ENCODE measurements at regions not wholly inside any gene's neighbourhood (a gene's known extent, or its start where the extent isn't known, plus 50 kb on each side); places are given as distances from the start of the nearest gene placed in this dataset.
"Not testable (repeated sequence)": the region's sequence is repeated elsewhere in the genome, so short reads cannot be mapped to it uniquely, and the experiment has no call there.

DNA sequence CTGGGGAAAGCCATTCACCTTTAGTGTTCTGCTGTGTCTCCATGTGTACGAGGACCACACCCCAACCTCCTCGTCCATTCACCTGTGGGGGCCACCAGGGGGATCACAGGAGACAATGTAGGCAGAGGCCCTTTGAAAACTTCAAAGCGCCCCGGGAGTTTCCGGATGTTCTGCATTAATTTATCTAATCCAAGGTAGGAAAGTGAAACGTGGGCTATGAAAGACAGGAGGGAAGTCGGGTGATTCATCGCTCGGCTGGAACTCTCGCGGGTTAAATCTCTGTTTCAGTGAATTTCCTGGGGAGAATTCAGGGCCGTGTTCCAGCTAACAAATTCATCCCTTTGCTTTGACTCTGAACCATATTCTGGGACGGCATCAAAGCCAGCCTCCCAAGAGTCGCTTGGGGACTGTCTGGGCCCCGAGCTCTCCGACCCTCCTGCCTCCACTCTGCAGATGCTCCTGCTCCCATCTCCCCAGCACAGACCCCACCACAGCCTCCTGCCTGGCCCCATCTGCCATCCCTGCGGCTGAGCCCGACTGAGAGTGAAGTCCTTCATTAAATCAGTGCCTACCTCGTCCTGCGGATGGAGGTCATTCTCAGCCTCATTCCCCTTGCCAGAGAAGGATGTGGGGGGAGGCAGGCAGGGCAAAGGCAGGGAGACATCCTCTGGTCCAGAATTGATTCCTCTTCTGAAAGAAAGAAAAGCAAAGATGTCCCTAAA lies 114.1 kb upstream of the CARD11 start:
- TF ChIP-seq, protein P1, sequence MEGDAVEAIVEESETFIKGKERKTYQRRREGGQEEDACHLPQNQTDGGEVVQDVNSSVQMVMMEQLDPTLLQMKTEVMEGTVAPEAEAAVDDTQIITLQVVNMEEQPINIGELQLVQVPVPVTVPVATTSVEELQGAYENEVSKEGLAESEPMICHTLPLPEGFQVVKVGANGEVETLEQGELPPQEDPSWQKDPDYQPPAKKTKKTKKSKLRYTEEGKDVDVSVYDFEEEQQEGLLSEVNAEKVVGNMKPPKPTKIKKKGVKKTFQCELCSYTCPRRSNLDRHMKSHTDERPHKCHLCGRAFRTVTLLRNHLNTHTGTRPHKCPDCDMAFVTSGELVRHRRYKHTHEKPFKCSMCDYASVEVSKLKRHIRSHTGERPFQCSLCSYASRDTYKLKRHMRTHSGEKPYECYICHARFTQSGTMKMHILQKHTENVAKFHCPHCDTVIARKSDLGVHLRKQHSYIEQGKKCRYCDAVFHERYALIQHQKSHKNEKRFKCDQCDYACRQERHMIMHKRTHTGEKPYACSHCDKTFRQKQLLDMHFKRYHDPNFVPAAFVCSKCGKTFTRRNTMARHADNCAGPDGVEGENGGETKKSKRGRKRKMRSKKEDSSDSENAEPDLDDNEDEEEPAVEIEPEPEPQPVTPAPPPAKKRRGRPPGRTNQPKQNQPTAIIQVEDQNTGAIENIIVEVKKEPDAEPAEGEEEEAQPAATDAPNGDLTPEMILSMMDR (IDR thresholded peaks at IDR 0.05; ENCODE audit: low read depth, low read length), result no peak
- H3K4me3 ChIP-seq (ENCODE audit: low read depth, low read length), result no peak overlapping the region

DNA sequence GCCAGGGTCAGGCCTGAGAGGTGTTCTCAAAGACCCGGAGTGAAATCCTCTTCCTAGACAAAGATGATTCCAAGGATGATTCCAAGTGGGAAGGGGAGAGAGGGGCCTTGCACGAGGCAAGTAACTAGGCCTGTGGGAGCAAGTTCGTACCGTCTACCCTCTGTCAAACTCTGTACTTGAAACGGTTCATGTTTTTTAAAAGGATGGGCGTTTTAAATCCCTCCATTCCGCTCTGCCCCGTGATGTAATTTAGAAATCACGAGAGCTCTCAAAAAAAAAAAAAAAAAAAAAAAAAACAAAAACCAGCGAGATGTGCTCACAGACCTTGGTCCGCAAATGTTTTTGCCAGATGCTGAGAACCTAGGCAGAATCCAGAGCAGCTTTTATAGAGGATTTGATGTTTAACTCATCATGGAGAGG lies 114.7 kb upstream of the CARD11 start:
- no peak overlapping the region for H3K4me3 ChIP-seq (ENCODE audit: low read depth, low read length)
- TF ChIP-seq, protein P1 (IDR thresholded peaks at IDR 0.05; ENCODE audit: low read depth, low read length), result no peak

DNA sequence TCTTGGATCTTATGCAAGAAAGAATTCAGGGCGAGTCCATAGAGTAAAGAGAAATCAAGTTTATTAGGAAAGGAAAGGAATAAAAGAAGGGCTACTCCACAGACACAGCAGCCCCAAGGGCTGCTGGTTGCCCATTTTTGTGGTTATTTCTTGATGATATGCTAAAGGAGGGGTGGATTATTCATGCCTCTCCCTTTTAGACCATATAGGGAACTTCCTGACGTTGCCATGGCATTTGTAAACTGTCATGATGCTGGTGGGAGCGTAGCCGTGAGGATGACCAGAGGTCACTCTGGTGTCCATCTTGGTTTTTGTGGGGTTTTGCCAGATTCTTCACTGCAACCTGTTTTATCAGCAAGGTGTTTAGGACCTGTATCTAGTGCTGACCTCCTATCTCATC lies 115.4 kb upstream of the CARD11 start:
- no peak overlapping the region for H3K4me3 ChIP-seq (ENCODE audit: low read depth, low read length)
- TF ChIP-seq, protein P1 (IDR thresholded peaks at IDR 0.05; ENCODE audit: low read depth, low read length), result no peak

DNA sequence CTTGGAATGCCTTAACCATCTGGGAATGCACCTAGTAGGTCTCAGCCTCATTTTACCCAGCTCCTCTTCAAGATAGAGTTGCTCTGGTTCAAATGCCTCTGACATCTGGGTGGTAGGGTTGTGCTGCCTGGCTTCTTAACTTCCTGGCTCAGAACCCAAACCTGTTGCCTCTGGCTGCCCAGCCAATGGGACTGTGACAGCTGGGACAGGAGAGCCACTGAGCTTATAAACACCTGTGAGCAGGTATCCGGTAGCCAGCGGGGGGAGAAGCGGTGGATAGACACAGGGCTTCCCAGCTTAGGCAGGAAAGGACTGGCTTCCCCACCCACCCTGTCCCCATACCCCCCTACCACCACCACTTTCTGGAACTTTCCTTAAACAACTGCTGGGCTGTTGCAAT lies 115.8 kb upstream of the CARD11 start:
- H3K4me3 ChIP-seq (ENCODE audit: low read depth, low read length), result no peak overlapping the region
- TF ChIP-seq, protein P1 (IDR thresholded peaks at IDR 0.05; ENCODE audit: low read depth, low read length), result no peak

DNA sequence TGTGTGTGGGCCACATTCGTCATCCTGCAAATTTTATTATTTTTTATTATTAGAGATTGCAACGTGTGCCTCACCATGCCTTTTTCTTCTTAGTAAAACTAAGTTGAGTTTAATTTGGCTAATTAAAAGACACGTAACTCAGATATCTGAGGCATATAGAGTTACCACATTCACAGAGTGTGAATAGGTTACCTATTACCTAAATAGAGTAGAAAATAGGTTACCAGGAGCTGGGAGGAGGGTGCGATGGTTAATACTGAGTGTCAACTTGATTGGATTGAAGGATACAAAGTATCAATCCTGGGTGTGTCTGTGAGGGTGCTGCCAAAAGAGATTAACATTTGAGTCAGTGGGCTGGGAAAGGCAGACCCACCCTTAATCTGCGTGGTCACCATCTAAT lies 116.3 kb upstream of the CARD11 start:
- H3K4me3 ChIP-seq (ENCODE audit: low read depth, low read length), result not testable (repeated sequence)

DNA sequence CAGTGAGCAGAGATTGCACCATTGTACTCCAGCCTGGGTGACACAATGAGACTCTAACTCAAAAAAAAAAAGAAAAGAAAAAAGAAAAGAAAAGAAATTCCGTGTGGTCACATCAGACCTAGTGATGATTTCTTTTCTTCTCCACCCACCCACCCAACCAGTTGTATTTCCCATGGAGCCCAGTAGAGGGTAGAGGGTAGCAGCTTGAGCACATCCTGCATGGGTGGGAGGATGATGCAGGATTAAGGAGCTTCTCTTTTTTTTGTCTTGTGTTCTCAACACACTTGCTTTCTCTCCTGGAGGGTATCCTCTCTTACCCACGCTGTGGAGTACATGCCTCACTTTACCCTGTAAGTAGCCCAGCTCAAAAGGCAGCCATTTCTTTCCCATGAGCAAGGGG lies 118.6 kb upstream of the CARD11 start:
- no peak overlapping the region for H3K4me3 ChIP-seq (ENCODE audit: low read depth, low read length)
- TF ChIP-seq, protein P1 (IDR thresholded peaks at IDR 0.05; ENCODE audit: low read depth, low read length), result no peak

DNA sequence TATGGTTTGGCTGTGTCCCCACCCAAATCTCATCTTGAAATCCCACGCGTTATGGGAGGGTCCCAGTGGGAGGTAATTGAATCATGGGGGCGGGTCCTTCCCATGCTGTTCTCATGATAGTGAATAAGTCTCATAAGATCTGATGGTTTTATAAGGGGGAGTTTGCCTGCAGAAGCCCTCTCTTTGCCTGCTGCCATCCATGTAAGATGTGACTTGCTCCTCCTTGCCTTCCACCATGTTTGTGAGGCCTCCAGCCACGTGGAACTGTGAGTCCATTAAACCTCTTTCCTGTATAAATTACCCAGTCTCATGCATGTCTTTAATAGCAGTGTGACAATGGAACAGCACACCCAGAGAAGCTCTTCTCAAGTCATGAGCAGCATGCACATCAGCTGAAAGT lies 119.1 kb upstream of the CARD11 start:
- H3K4me3 ChIP-seq (ENCODE audit: low read depth, low read length), result not testable (repeated sequence)

DNA sequence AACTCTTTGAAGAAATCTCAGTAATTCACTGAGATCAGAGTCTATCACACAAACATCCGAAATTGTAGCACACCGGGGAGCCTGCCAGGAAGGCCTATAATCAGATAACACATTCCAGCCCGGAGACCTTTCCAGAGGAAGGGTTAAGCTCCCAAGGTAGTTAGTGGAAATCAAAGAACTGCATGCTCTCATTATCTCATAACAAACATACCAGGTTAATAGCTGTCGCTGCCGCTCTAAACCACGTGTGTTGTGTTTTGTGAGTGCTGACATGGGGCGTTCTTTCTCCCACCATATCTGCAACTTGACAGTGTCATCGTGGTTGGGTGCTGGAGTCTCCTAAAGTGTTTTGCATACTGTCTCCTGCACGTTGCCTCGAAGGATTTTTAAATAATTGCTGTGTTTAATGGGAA lies 120.7 kb upstream of the CARD11 start:
- no peak overlapping the region for H3K4me3 ChIP-seq (ENCODE audit: low read depth, low read length)
- TF ChIP-seq, protein P1 (IDR thresholded peaks at IDR 0.05; ENCODE audit: low read depth, low read length), result no peak
